A549 (cell line): ENCODE measurements at regions not wholly inside any gene's neighbourhood (a gene's known extent, or its start where the extent isn't known, plus 50 kb on each side); places are given as distances from the start of the nearest gene placed in this dataset.

Experiments used
- CBX2 ChIP-seq: fragments of 200-600 bp; sonication (generic); IDR thresholded peaks from 2 replicates; pipeline ENCODE4 v1.6.1; 2016; ENCODE audit warnings: low read depth, mild to moderate bottlenecking, borderline replicate concordance
- CTCF ChIP-seq: fragments of >200 bp; sonication (Bioruptor Twin); formaldehyde crosslinking; IDR thresholded peaks from 3 replicates; pipeline ENCODE4 v1.5.1; 2016
- EP300 ChIP-seq, 2 experiments: fragments of >200 bp; sonication (Bioruptor Twin); formaldehyde crosslinking; IDR thresholded peaks; 2 replicates in 1 of 2; 3 replicates in 1 of 2; pipeline ENCODE4 v1.6.1; 2016 to 2017
- KDM1A ChIP-seq: fragments of 200-600 bp; sonication (generic); IDR thresholded peaks from 2 replicates; pipeline ENCODE4 v1.6.1; 2016; ENCODE audit warnings: low read depth, mild to moderate bottlenecking
- MAFK ChIP-seq: fragments of 450-650 bp; IDR thresholded peaks from 2 replicates; pipeline ENCODE4 v1.6.1; 2014; ENCODE audit not compliant: partially characterized antibody
- MYC ChIP-seq: IDR thresholded peaks from 2 replicates; pipeline ENCODE4 v1.6.1; 2012; ENCODE audit warnings: mild to moderate bottlenecking, inconsistent platforms, low read length, improper control_type of control experiment, borderline replicate concordance
- NR3C1 ChIP-seq: fragments of >200 bp; sonication (Bioruptor Twin); formaldehyde crosslinking; IDR thresholded peaks from 3 replicates; pipeline ENCODE4 v1.6.1; 2017
- POLR2A ChIP-seq: IDR thresholded peaks from 2 replicates; pipeline ENCODE4 v1.6.1; 2012; ENCODE audit warnings: mild to moderate bottlenecking, low read length
- REST ChIP-seq: fragments of 200-600 bp; sonication (generic); IDR thresholded peaks from 2 replicates; pipeline ENCODE4 v1.6.1; 2016; ENCODE audit warnings: antibody characterized with exemption, mild to moderate bottlenecking, moderate library complexity
- TP53 ChIP-seq: fragments of 250-450 bp; sonication (Bioruptor Pico); IDR thresholded peaks from 2 replicates; pipeline ENCODE4 v1.5.0; 2021; ENCODE audit warnings: mild to moderate bottlenecking, moderate library complexity
- USF2 ChIP-seq: fragments of 450-650 bp; IDR thresholded peaks from 2 replicates; pipeline ENCODE4 v1.6.1; 2014; ENCODE audit warnings: antibody characterized with exemption
- ZFP36 ChIP-seq: fragments of 450-650 bp; IDR thresholded peaks from 2 replicates; pipeline ENCODE4 v1.6.1; 2014; ENCODE audit warnings: borderline replicate concordance; ENCODE audit not compliant: partially characterized antibody
- ZSCAN20 ChIP-seq: fragments of 250-450 bp; sonication (Bioruptor Pico); IDR thresholded peaks from 2 replicates; pipeline ENCODE4 v1.8.0; 2022; ENCODE audit warnings: mild to moderate bottlenecking, moderate library complexity

- TF ChIP-seq CTCF (no peak), TP53 (CRISPR knock-in tag) (no peak), KDM1A (no peak), ZSCAN20 (CRISPR knock-in tag) (no peak), MAFK (no peak), MYC (no peak), REST (no peak), EP300 (IDR thresholded peaks at IDR 0.05) (no peak), USF2 (no peak), CBX2 (no peak), POLR2A (no peak), ZFP36 (no peak), NR3C1 (no peak)
Measured at GRCh38 chr12:107349839-107350238, 256.5 kb upstream of the CRY1 start.
